HepG2 (cell line): ENCODE measurements at regions not wholly inside any gene's neighbourhood (a gene's known extent, or its start where the extent isn't known, plus 50 kb on each side); places are given as distances from the start of the nearest gene placed in this dataset.

Source experiments
- ATAC-seq: fragments of 200-7000 bp; cut with Tn5 transposase; 3 replicates; pipeline ENCODE4 v1.9.1; 2020; ENCODE audit warnings: mild to moderate bottlenecking, moderate library complexity
- BruUV-seq: library from RNA; stranded (reverse); fragments of 400-500 nt; replicated peaks from 2 replicates; lab custom pipeline; 2021; lab: Mats Ljungman, UMichigan
- CTCF ChIA-PET: fragments of 300-600 bp; formaldehyde crosslinking; extraction: SDS; loops from one replicate; lab custom pipeline; 2021; ENCODE audit warnings: low total read pairs, inconsistent platforms, low intra/inter-chr PET ratio; lab: Yijun Ruan, JAX
- POLR2A ChIA-PET: fragments of 350-600 bp; sonication (Branson Sonifier 250); formaldehyde crosslinking; loops from one replicate; lab custom pipeline; 2020; ENCODE audit warnings: antibody characterized with exemption, inconsistent platforms; lab: Yijun Ruan, JAX
- DNase-seq: peaks from one replicate; pipeline ENCODE4 v3.0.0-alpha.2; 2015; ENCODE audit warnings: low spot score
- FAIRE-seq: peaks from 3 replicates; lab custom pipeline; 2011; peaks lifted over from hg19 to GRCh38; lab: Jason Lieb, UNC
- H2AFZ ChIP-seq: one replicate; pipeline ENCODE4 v1.6.1; 2011; ENCODE audit warnings: low read length, inconsistent platforms
- H3K27ac ChIP-seq: fragments of 300-600 bp; 3 replicates; pipeline ENCODE4 v1.8.0; 2011; ENCODE audit warnings: mixed run types, mild to moderate bottlenecking, mixed read lengths, low read length, inconsistent platforms; ENCODE audit not compliant: insufficient read depth; ENCODE audit errors: extremely low read length
- H3K27me3 ChIP-seq, 2 experiments: fragments of 200-600 bp in 1 of 2; 2 replicates in 1 of 2; 3 replicates in 1 of 2; pipeline versions ENCODE4 v1.6.0 to v1.8.0; 2011; ENCODE audit warnings: low read length in 2 of 2, mild to moderate bottlenecking in 2 of 2, moderate library complexity in 2 of 2, inconsistent platforms in 1 of 2; ENCODE audit not compliant: insufficient read depth in 2 of 2, control insufficient read depth in 1 of 2
- H3K36me3 ChIP-seq, 2 experiments: fragments of 200-600 bp in 1 of 2; replicated peaks in 1 of 2; 2 replicates in 1 of 2; 3 replicates in 1 of 2; pipeline versions ENCODE4 v1.5.1 to v1.8.0; 2011; ENCODE audit warnings: low read length in 2 of 2, inconsistent platforms in 1 of 2; ENCODE audit not compliant: insufficient read depth in 2 of 2, control insufficient read depth in 1 of 2
- H3K4me1 ChIP-seq: 2 replicates; pipeline ENCODE4 v1.5.1; 2012; ENCODE audit warnings: low read length, inconsistent platforms; ENCODE audit not compliant: insufficient read depth
- H3K4me2 ChIP-seq: 2 replicates; pipeline ENCODE4 v1.6.0; 2011; ENCODE audit warnings: low read depth, low read length, inconsistent platforms
- H3K4me3 ChIP-seq, 3 experiments: fragments of 200-600 bp in 1 of 3; sonication (generic), shearing (Covaris generic) in 1 of 3; replicated peaks in 1 of 3; 2 replicates each; pipeline ENCODE4 v1.5.1; 2011 to 2016; ENCODE audit warnings: low read length in 3 of 3, inconsistent platforms in 2 of 3, low read depth in 2 of 3, mild to moderate bottlenecking in 2 of 3, control low read depth in 1 of 3, mixed read lengths in 1 of 3; ENCODE audit not compliant: insufficient read depth in 1 of 3
- H3K79me2 ChIP-seq: one replicate; pipeline ENCODE4 v1.6.1; 2011; ENCODE audit warnings: low read length, inconsistent platforms; ENCODE audit not compliant: insufficient read depth
- H3K9ac ChIP-seq: 2 replicates; pipeline ENCODE4 v1.6.0; 2011; ENCODE audit warnings: mild to moderate bottlenecking, low read depth, low read length, inconsistent platforms; ENCODE audit not compliant: insufficient read depth
- H3K9me3 ChIP-seq: 2 replicates; pipeline ENCODE4 v1.5.1; 2012; ENCODE audit warnings: mild to moderate bottlenecking, low read length
- H4K20me1 ChIP-seq: 2 replicates; pipeline ENCODE4 v1.6.0; 2011; ENCODE audit warnings: inconsistent platforms, mild to moderate bottlenecking, low read length, moderate library complexity; ENCODE audit not compliant: insufficient read depth
- CENPT ChIP-seq: sonication (generic); formaldehyde crosslinking; IDR thresholded peaks from 2 replicates; pipeline ENCODE4 v1.8.0; 2022; ENCODE audit warnings: low read depth, mild to moderate bottlenecking, moderate library complexity, missing genetic modification reagents
- FOXK2 ChIP-seq: fragments of 450-650 bp; IDR thresholded peaks from 2 replicates; pipeline ENCODE4 v1.6.1; 2016
- GLMP ChIP-seq: sonication (generic); formaldehyde crosslinking; IDR thresholded peaks from 2 replicates; pipeline ENCODE4 v1.9.0; 2021; ENCODE audit warnings: missing genetic modification reagents, mild to moderate bottlenecking, borderline replicate concordance
- IRF1 ChIP-seq: sonication (generic); formaldehyde crosslinking; IDR thresholded peaks from 2 replicates; pipeline ENCODE4 v1.4.0; 2020; ENCODE audit warnings: low read depth, mild to moderate bottlenecking, missing genetic modification reagents
- MLX ChIP-seq: IDR thresholded peaks from 2 replicates; pipeline ENCODE4 v1.6.1; 2016
- REXO4 ChIP-seq: sonication (generic); formaldehyde crosslinking; IDR thresholded peaks from 2 replicates; pipeline ENCODE4 v1.8.0; 2022; ENCODE audit warnings: missing genetic modification reagents, mild to moderate bottlenecking, borderline replicate concordance
- ZBTB3 ChIP-seq: sonication (generic); formaldehyde crosslinking; IDR thresholded peaks from 2 replicates; pipeline ENCODE4 v1.4.0; 2020; ENCODE audit warnings: low read depth, mild to moderate bottlenecking, moderate library complexity, missing genetic modification reagents, borderline replicate concordance
- ZNF468 ChIP-seq: sonication (generic); formaldehyde crosslinking; IDR thresholded peaks from 2 replicates; pipeline ENCODE4 v1.8.0; 2022; ENCODE audit warnings: mild to moderate bottlenecking, moderate library complexity, missing genetic modification reagents
- ZNF713 ChIP-seq: sonication (generic); formaldehyde crosslinking; IDR thresholded peaks from 2 replicates; pipeline ENCODE4 v1.4.0; 2020; ENCODE audit warnings: mild to moderate bottlenecking, missing genetic modification reagents
- WGBS: methylation state at CpG from one replicate; pipeline ENCODE4 v1.1.6; 2017; ENCODE audit warnings: low lambda C conversion rate; 5-methylcytosine and 5-hydroxymethylcytosine counted together
- in situ Hi-C: cut with HindIII; loops from 2 replicates; pipeline ENCODE4 v1.10.0; 2017; ENCODE audit warnings: low pct_unique_long_range_greater_than_20kb; ENCODE audit not compliant: extremely low pct_ligation_motif_present
- intact Hi-C: fragments of 100-400 bp; cut with micrococcal nuclease; formaldehyde crosslinking; loops from one replicate; pipeline ENCODE4 v1.10.0; 2022; ENCODE audit not compliant: unreplicated experiment

GRCh38 chr16:86245351-86245750, 265.0 kb upstream of the FOXF1 start:
- no peaks in the 10 kb centered on the region for H3K4me1 ChIP-seq
- ChIA-PET POLR2A (no interaction called here), CTCF (no interaction called here)
- no peak for TF ChIP-seq ZNF468
- TF ChIP-seq FOXK2: no peak
- TF ChIP-seq ZNF713 (CRISPR knock-in tag): no peak
- no peak for TF ChIP-seq ZBTB3 (CRISPR knock-in tag)
- no peak for TF ChIP-seq REXO4 (CRISPR knock-in tag)
- TF ChIP-seq MLX (CRISPR knock-in tag): no peak
- TF ChIP-seq CENPT: no peak
- TF ChIP-seq GLMP (CRISPR knock-in tag): no peak
- TF ChIP-seq IRF1 (CRISPR knock-in tag): no peak
- no peaks in the 10 kb centered on the region for H3K79me2 ChIP-seq
- BruUV-seq: no TSS peak
- no peak overlapping the region for H3K4me3 ChIP-seq
- FAIRE-seq (no peak), DNase-seq (no peak), ATAC-seq (no peak)
- H3K36me3 ChIP-seq: no peaks in the 10 kb centered on the region
- intact Hi-C loops (no loop called here), in situ Hi-C loops (no loop called here)
- no peak overlapping the region for H3K4me2 ChIP-seq
- H3K9ac ChIP-seq: no peak overlapping the region
- no peak overlapping the region for H3K27ac ChIP-seq
- H2AFZ ChIP-seq: no peak overlapping the region
- peaks cover 6 to 89% of the 10 kb centered on the region in 2 experiments; a peak in 4 of 5 replicates for H3K27me3 ChIP-seq
- H4K20me1 ChIP-seq: no peaks in the 10 kb centered on the region
- 2% methylated on average over 6 of the region's 7 CpGs for WGBS
- H3K9me3 ChIP-seq: no peaks in the 10 kb centered on the region
